CD4-positive, alpha-beta T cell (primary cell): ENCODE measurements at regions not wholly inside any gene's neighbourhood (a gene's known extent, or its start where the extent isn't known, plus 50 kb on each side); places are given as distances from the start of the nearest gene placed in this dataset.

Experiments
- ATAC-seq: fragments of 200-7000 bp; cut with Tn5 transposase; one replicate; pipeline ENCODE4 v1.10.0; 2022; ENCODE audit warnings: mild to moderate bottlenecking; ENCODE audit not compliant: poor library complexity
- CTCF ChIA-PET: fragments of 350-600 bp; sonication (Branson Sonifier 250); formaldehyde crosslinking; loops from one replicate; lab custom pipeline; 2021; ENCODE audit warnings: antibody characterized with exemption, inconsistent platforms; lab: Charles Lee
- POLR2A ChIA-PET: fragments of 350-600 bp; sonication (Branson Sonifier 250); formaldehyde crosslinking; loops from one replicate; lab custom pipeline; 2021; ENCODE audit warnings: antibody characterized with exemption, inconsistent platforms; lab: Charles Lee
- DNase-seq, 14 experiments: peaks; one replicate each; pipeline ENCODE4 v3.0.0-alpha.2; 2013 to 2020; ENCODE audit warnings: mixed read lengths in 2 of 14
- H3K27ac ChIP-seq, 2 donors: one replicate each; pipeline versions ENCODE4 v1.5.1 to v1.7.0; 2013; ENCODE audit warnings: low read length in 2 of 2, low read depth in 1 of 2, mild to moderate bottlenecking in 1 of 2
- H3K27me3 ChIP-seq, 2 experiments: 1 replicate in 1 of 2; 2 replicates in 1 of 2; pipeline versions ENCODE4 v1.6.1 to v1.7.0; 2013; ENCODE audit warnings: low read length in 2 of 2, control low read depth in 1 of 2, mild to moderate bottlenecking in 1 of 2, moderate library complexity in 1 of 2; ENCODE audit not compliant: insufficient read depth in 2 of 2, control insufficient read depth in 1 of 2
- H3K36me3 ChIP-seq: one replicate; pipeline ENCODE4 v1.6.1; 2013; ENCODE audit warnings: low read length, control low read depth; ENCODE audit not compliant: insufficient read depth
- H3K4me1 ChIP-seq: one replicate; pipeline ENCODE4 v1.6.1; 2013; ENCODE audit warnings: low read length, control low read depth; ENCODE audit not compliant: insufficient read depth
- H3K4me3 ChIP-seq: one replicate; pipeline ENCODE4 v1.5.1; 2013; ENCODE audit warnings: mild to moderate bottlenecking, low read length, moderate library complexity
- H3K9me3 ChIP-seq, 2 experiments: 1 replicate in 1 of 2; 2 replicates in 1 of 2; pipeline versions ENCODE4 v1.6.1 to v1.7.0; 2013; ENCODE audit warnings: low read length in 2 of 2, mild to moderate bottlenecking in 2 of 2, control low read depth in 1 of 2, moderate library complexity in 1 of 2; ENCODE audit not compliant: control insufficient read depth in 1 of 2, insufficient read depth in 1 of 2
- H3K27ac Mint-ChIP-seq: one replicate; pipeline ENCODE4 v1.8.0; 2020; ENCODE audit warnings: mixed read lengths
- H3K27me3 Mint-ChIP-seq: one replicate; pipeline ENCODE4 v1.8.0; 2021; ENCODE audit warnings: mixed read lengths
- H3K36me3 Mint-ChIP-seq: one replicate; pipeline ENCODE4 v1.8.0; 2021; ENCODE audit warnings: low read depth, mixed read lengths
- H3K4me1 Mint-ChIP-seq: one replicate; pipeline ENCODE4 v1.8.0; 2021; ENCODE audit warnings: low read depth, mixed read lengths
- H3K4me3 Mint-ChIP-seq: one replicate; pipeline ENCODE4 v1.8.0; 2020; ENCODE audit warnings: mild to moderate bottlenecking, mixed read lengths
- H3K9me3 Mint-ChIP-seq: one replicate; pipeline ENCODE4 v1.8.0; 2020; ENCODE audit warnings: mixed read lengths
- intact Hi-C, 2 experiments: fragments of 100-400 bp; cut with DNase I in 1 of 2; cut with micrococcal nuclease in 1 of 2; formaldehyde crosslinking; loops; one replicate each; pipeline versions ENCODE4 v1.15.1 to v1.9.0; 2023 to 2025; cut with DNase I, micrococcal nuclease
- TF ChIP-seq, protein P1 (sequence below): fragments of 200-600 bp; IDR thresholded peaks from one replicate; pipeline ENCODE4 v1.8.0; 2022; ENCODE audit warnings: antibody characterized with exemption, mild to moderate bottlenecking

DNA sequence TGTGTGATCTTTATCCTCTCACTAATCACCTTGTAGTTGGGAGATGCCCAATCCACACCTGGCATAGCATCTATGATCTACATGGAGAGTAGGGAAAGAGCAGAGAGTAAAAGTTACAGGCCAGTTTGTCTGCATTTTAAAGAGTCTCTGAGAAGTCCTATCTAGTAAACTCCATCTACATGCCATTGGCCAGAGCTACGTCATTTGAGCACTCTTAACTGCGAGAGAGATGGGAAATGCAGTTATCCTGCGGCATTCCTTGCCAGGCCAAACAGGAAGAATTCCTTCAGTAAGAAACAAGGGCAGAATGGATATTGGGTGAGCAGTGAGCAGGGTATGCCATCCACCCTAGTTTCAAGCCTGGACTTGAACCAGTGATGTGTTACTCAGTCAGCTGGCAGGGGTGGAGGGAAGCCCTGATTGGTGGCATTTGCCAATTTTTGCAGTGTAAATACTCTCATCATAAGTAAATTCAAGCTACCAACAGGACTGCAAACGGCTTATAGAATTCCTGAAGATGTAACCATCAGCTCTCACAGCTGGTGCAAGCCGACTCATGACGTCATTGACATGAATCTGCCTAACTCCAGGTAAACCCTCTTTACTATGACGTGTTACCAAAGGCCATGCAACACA, 156.8 kb upstream of the MSX2 start:
- Mint-ChIP-seq H3K27me3 (peaks cover 23% of the 10 kb centered on the region), H3K27ac (no peak overlapping the region), H3K9me3 (no peaks in the 10 kb centered on the region), H3K4me1 (no peaks in the 10 kb centered on the region), H3K4me3 (no peak overlapping the region), H3K36me3 (no peaks in the 10 kb centered on the region)
- DNase-seq (no peak), ATAC-seq (no peak)
- Histone ChIP-seq H3K4me1 (no peaks in the 10 kb centered on the region), H3K36me3 (no peaks in the 10 kb centered on the region), H3K9me3 (no peaks in the 10 kb centered on the region), H3K27ac (no peak overlapping the region), H3K27me3 (no peaks in the 10 kb centered on the region), H3K4me3 (no peak overlapping the region)
- ChIA-PET CTCF (no interaction called here), POLR2A (no interaction called here)
- TF ChIP-seq, protein P1, sequence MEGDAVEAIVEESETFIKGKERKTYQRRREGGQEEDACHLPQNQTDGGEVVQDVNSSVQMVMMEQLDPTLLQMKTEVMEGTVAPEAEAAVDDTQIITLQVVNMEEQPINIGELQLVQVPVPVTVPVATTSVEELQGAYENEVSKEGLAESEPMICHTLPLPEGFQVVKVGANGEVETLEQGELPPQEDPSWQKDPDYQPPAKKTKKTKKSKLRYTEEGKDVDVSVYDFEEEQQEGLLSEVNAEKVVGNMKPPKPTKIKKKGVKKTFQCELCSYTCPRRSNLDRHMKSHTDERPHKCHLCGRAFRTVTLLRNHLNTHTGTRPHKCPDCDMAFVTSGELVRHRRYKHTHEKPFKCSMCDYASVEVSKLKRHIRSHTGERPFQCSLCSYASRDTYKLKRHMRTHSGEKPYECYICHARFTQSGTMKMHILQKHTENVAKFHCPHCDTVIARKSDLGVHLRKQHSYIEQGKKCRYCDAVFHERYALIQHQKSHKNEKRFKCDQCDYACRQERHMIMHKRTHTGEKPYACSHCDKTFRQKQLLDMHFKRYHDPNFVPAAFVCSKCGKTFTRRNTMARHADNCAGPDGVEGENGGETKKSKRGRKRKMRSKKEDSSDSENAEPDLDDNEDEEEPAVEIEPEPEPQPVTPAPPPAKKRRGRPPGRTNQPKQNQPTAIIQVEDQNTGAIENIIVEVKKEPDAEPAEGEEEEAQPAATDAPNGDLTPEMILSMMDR = no peak
- intact Hi-C loops = no loop called here

- no peaks in the 10 kb centered on the region for H3K4me1 ChIP-seq
- no peaks in the 10 kb centered on the region for H3K27me3 ChIP-seq
- no peak for DNase-seq
- no peaks in the 10 kb centered on the region for H3K36me3 ChIP-seq
- no peak overlapping the region for H3K4me3 Mint-ChIP-seq
- intact Hi-C loops = no loop called here
- TF ChIP-seq, protein P1 = no peak
- H3K4me3 ChIP-seq = no peak overlapping the region
- ATAC-seq = no peak
- H3K27ac Mint-ChIP-seq = no peak overlapping the region
- no peaks in the 10 kb centered on the region for H3K9me3 ChIP-seq
- POLR2A ChIA-PET = no interaction called here
- no peaks in the 10 kb centered on the region for H3K9me3 Mint-ChIP-seq
- no peaks in the 10 kb centered on the region for H3K36me3 Mint-ChIP-seq
- no peak overlapping the region for H3K27ac ChIP-seq
- peaks cover 16% of the 10 kb centered on the region for H3K27me3 Mint-ChIP-seq
- no peaks in the 10 kb centered on the region for H3K4me1 Mint-ChIP-seq
- CTCF ChIA-PET = no interaction called here
Measured at GRCh38 chr5:174570662-174571061, 153.7 kb upstream of the MSX2 start.

DNA sequence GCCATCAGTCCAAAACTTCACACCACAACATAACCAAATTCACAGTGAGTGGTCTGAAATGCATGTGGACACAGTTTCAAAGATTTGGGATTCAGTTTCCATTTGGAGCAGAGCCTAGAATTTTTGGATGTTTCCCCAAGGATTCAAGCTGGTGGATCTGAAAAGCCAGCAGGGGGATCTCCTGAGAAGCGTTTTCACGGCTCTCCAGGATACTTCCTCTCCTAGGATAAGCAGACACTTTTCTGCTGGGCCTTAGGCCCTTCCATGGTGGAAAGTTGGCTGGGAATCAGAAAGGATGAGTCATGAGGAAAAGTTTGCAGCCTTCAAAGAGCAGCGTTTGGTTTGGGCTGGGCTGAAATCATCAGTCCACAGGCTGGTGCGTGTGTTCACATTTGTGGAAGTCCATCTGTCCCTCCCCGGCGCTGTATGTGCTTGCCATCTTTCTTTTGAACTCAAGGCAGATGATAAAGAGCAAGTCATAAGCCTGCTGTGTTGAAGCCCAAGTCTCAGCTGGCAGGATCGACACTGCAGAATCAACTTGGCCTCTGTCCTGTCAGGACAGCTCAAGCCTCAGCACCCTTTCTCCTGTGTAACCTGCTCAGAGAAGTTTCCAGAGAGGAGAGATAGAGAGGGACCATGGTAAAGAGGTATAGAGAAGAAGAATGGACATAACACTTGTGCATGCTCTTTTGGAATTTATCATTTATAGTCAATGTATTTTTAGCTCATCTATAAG, 152.6 kb upstream of the MSX2 start:
- Mint-ChIP-seq H3K4me1 (no peaks in the 10 kb centered on the region), H3K36me3 (no peaks in the 10 kb centered on the region), H3K27ac (no peak overlapping the region), H3K4me3 (no peak overlapping the region), H3K27me3 (peaks cover 11% of the 10 kb centered on the region), H3K9me3 (no peaks in the 10 kb centered on the region)
- intact Hi-C loops = no loop called here
- H3K36me3 ChIP-seq = no peaks in the 10 kb centered on the region
- H3K27me3 ChIP-seq = no peaks in the 10 kb centered on the region
- DNase-seq (no peak), ATAC-seq (no peak)
- H3K4me1 ChIP-seq = no peaks in the 10 kb centered on the region
- TF ChIP-seq, protein P1 = no peak
- no peak overlapping the region for H3K27ac ChIP-seq
- H3K9me3 ChIP-seq = no peaks in the 10 kb centered on the region
- ChIA-PET POLR2A (no interaction called here), CTCF (no interaction called here)
- no peak overlapping the region for H3K4me3 ChIP-seq
